ENCODE measurements at regions not wholly inside any gene's neighbourhood (a gene's known extent, or its start where the extent isn't known, plus 50 kb on each side); places are given as distances from the start of the nearest gene placed in this dataset.

DNA sequence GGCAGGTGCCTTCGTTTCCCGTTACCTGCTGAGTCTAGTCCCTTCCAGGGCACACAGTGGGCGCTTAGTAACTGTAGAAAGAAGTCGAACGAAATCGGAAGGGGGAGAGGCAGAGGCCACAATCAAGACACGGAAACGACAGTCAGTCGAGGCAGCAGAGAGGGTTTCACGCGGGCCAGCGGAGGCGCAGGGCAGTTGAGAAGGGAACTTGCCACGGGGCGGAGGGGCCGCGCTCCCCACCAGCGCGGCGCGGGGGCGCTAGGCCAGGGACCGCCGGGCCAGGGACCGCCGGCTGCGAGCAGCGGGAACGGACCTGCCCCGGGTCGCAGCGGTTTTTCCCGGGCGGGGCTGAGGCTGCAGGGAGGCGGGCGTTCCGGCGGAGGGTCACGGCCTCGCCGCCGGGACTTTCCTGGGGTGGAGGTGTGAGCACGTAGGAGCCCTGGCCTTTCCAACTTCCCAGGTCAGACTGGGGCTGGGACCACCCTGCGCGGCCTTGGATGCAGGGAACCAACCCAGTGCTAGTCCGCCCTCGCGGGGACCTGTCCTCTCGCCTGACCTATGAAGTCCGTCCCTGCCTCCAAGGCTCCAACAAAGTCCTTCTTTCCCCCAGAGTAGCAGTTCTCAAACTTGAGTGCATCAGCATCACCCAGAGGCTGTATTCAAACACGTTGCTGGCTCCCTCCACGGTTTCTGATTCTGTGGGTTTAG is 150.1 kb upstream of the FGGY start:
- Histone ChIP-seq H3K9ac (ENCODE audit: low read length) (no peak overlapping the region), H3K27me3 (ENCODE audit: insufficient read depth, low read depth, low read length) (peaks cover 18% of the 10 kb centered on the region), H4K20me1 (ENCODE audit: insufficient read depth) (no peaks in the 10 kb centered on the region), H2AFZ (ENCODE audit: low read depth, low read length) (no peak overlapping the region), H3K36me3 (ENCODE audit: insufficient read depth, low read length) (no peaks in the 10 kb centered on the region), H3K4me3 (ENCODE audit: low read length) (no peak overlapping the region), H3K9me2 (ENCODE audit: insufficient read depth, low read length) (no peaks in the 10 kb centered on the region), H3F3A (ENCODE audit: insufficient read depth, low read length, poor library complexity, severe bottlenecking) (no peaks in the 10 kb centered on the region), H3K9me3 (ENCODE audit: low read length) (no peaks in the 10 kb centered on the region), H3K4me2 (ENCODE audit: low read length) (no peak overlapping the region), H3K79me2 (replicated peaks; ENCODE audit: insufficient read depth, low read length) (no peaks in the 10 kb centered on the region), H3K27ac (ENCODE audit: low read length) (no peak overlapping the region)
- no peak for TF ChIP-seq EP300 (conservative IDR thresholded peaks at IDR 0.05; ENCODE audit: poor library complexity, severe bottlenecking)
- no peak for TF ChIP-seq SMC3 (conservative IDR thresholded peaks at IDR 0.05; ENCODE audit: poor library complexity)
- no peak for TF ChIP-seq TAF1 (IDR thresholded peaks at IDR 0.05; ENCODE audit: low read depth)
- TF ChIP-seq MXI1 (conservative IDR thresholded peaks at IDR 0.05; ENCODE audit: poor library complexity, severe bottlenecking): no peak

- no peak for TF ChIP-seq EP300 (conservative IDR thresholded peaks at IDR 0.05; ENCODE audit: poor library complexity, severe bottlenecking)
- TF ChIP-seq EZH2 (IDR thresholded peaks at IDR 0.05; ENCODE audit: borderline replicate concordance, insufficient read depth, low read length, poor library complexity, severe bottlenecking): no peak
- no peak for TF ChIP-seq MXI1 (conservative IDR thresholded peaks at IDR 0.05; ENCODE audit: poor library complexity, severe bottlenecking)
- TF ChIP-seq SMC3 (conservative IDR thresholded peaks at IDR 0.05; ENCODE audit: poor library complexity): no peak
- TF ChIP-seq RAD21 (conservative IDR thresholded peaks at IDR 0.05): no peak
- no peak for TF ChIP-seq POLR2AphosphoS5 (IDR thresholded peaks at IDR 0.05)
- TF ChIP-seq, protein P1, sequence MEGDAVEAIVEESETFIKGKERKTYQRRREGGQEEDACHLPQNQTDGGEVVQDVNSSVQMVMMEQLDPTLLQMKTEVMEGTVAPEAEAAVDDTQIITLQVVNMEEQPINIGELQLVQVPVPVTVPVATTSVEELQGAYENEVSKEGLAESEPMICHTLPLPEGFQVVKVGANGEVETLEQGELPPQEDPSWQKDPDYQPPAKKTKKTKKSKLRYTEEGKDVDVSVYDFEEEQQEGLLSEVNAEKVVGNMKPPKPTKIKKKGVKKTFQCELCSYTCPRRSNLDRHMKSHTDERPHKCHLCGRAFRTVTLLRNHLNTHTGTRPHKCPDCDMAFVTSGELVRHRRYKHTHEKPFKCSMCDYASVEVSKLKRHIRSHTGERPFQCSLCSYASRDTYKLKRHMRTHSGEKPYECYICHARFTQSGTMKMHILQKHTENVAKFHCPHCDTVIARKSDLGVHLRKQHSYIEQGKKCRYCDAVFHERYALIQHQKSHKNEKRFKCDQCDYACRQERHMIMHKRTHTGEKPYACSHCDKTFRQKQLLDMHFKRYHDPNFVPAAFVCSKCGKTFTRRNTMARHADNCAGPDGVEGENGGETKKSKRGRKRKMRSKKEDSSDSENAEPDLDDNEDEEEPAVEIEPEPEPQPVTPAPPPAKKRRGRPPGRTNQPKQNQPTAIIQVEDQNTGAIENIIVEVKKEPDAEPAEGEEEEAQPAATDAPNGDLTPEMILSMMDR (IDR thresholded peaks at IDR 0.05; ENCODE audit: poor library complexity, severe bottlenecking): no peak
- TF ChIP-seq, protein P2, sequence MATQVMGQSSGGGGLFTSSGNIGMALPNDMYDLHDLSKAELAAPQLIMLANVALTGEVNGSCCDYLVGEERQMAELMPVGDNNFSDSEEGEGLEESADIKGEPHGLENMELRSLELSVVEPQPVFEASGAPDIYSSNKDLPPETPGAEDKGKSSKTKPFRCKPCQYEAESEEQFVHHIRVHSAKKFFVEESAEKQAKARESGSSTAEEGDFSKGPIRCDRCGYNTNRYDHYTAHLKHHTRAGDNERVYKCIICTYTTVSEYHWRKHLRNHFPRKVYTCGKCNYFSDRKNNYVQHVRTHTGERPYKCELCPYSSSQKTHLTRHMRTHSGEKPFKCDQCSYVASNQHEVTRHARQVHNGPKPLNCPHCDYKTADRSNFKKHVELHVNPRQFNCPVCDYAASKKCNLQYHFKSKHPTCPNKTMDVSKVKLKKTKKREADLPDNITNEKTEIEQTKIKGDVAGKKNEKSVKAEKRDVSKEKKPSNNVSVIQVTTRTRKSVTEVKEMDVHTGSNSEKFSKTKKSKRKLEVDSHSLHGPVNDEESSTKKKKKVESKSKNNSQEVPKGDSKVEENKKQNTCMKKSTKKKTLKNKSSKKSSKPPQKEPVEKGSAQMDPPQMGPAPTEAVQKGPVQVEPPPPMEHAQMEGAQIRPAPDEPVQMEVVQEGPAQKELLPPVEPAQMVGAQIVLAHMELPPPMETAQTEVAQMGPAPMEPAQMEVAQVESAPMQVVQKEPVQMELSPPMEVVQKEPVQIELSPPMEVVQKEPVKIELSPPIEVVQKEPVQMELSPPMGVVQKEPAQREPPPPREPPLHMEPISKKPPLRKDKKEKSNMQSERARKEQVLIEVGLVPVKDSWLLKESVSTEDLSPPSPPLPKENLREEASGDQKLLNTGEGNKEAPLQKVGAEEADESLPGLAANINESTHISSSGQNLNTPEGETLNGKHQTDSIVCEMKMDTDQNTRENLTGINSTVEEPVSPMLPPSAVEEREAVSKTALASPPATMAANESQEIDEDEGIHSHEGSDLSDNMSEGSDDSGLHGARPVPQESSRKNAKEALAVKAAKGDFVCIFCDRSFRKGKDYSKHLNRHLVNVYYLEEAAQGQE (IDR thresholded peaks at IDR 0.05; ENCODE audit: borderline replicate concordance): no peak
- no peak for TF ChIP-seq TAF1 (IDR thresholded peaks at IDR 0.05; ENCODE audit: low read depth)
- Histone ChIP-seq H3K27ac (ENCODE audit: low read length) (no peak overlapping the region), H4K20me1 (ENCODE audit: insufficient read depth) (no peaks in the 10 kb centered on the region), H3K9ac (ENCODE audit: low read length) (no peak overlapping the region), H3K27me3 (ENCODE audit: insufficient read depth, low read depth, low read length) (peaks cover 18% of the 10 kb centered on the region), H3K79me2 (replicated peaks; ENCODE audit: insufficient read depth, low read length) (no peaks in the 10 kb centered on the region), H3K9me3 (ENCODE audit: low read length) (no peaks in the 10 kb centered on the region), H3K9me2 (ENCODE audit: insufficient read depth, low read length) (no peaks in the 10 kb centered on the region), H2AFZ (ENCODE audit: low read depth, low read length) (no peak overlapping the region), H3K36me3 (ENCODE audit: insufficient read depth, low read length) (no peaks in the 10 kb centered on the region), H3K4me3 (ENCODE audit: low read length) (no peak overlapping the region), H3K4me2 (ENCODE audit: low read length) (no peak overlapping the region), H3F3A (ENCODE audit: insufficient read depth, low read length, poor library complexity, severe bottlenecking) (no peaks in the 10 kb centered on the region)
Observed at GRCh38 chr1:59149435-59149834, 147.5 kb upstream of the FGGY start.
